ENCODE measurements at regions not wholly inside any gene's neighbourhood (a gene's known extent, or its start where the extent isn't known, plus 50 kb on each side); places are given as distances from the start of the nearest gene placed in this dataset.

DNA sequence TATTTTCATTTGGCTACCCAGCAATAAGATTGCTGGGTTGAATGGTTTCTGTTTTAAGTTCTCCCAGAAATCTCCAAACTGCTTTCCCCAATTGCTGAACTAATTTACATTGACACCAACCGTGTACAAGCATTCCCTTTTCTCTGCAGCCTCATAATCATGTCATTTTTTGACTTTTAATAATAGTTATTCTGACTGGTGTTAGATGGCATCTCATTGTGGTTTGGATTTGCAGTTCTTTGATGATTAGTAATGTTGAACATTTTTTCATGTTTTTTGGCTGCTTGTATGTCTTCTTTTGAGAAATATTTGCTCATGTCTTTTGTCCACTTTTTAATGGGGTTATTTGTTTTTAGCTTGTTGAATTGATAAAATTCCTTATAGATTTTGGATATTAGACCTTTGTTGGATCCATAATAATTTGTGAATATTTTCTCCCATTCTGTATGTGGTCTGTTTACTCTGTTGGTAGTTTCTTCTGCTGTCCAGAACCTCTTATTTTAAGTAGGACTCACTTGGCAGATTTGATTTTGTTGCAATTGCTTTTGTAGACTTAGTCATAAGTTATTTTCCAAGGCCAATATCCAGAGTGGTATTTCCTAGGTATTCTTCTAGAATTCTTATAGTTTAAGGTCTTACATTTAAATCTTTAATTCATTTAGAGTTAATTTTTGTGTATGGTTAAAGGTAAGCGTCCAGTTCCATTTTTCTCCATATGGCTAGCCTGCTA, 793.7 kb downstream of the BRINP1 start:
- Mint-ChIP-seq H3K27ac (no peak overlapping the region), H3K27me3 (ENCODE audit: low read depth) (no peaks in the 10 kb centered on the region), H3K9me3 (no peaks in the 10 kb centered on the region; the same call in none of the 2 replicates), H3K4me1 (no peaks in the 10 kb centered on the region), H3K36me3 (peaks cover 13% of the 10 kb centered on the region), H3K4me3 (no peak overlapping the region)
- ChIA-PET POLR2A (no interaction called here), CTCF (no interaction called here)
- TF ChIP-seq, protein P1, sequence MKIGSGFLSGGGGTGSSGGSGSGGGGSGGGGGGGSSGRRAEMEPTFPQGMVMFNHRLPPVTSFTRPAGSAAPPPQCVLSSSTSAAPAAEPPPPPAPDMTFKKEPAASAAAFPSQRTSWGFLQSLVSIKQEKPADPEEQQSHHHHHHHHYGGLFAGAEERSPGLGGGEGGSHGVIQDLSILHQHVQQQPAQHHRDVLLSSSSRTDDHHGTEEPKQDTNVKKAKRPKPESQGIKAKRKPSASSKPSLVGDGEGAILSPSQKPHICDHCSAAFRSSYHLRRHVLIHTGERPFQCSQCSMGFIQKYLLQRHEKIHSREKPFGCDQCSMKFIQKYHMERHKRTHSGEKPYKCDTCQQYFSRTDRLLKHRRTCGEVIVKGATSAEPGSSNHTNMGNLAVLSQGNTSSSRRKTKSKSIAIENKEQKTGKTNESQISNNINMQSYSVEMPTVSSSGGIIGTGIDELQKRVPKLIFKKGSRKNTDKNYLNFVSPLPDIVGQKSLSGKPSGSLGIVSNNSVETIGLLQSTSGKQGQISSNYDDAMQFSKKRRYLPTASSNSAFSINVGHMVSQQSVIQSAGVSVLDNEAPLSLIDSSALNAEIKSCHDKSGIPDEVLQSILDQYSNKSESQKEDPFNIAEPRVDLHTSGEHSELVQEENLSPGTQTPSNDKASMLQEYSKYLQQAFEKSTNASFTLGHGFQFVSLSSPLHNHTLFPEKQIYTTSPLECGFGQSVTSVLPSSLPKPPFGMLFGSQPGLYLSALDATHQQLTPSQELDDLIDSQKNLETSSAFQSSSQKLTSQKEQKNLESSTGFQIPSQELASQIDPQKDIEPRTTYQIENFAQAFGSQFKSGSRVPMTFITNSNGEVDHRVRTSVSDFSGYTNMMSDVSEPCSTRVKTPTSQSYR (CRISPR knock-in tag; IDR thresholded peaks at IDR 0.05): no peak
- ATAC-seq (no peak), DNase-seq (ENCODE audit: low spot score) (no peak)

- CTCF ChIA-PET: no interaction called here
- no peak for ATAC-seq
- H3K4me1 Mint-ChIP-seq: no peaks in the 10 kb centered on the region
- POLR2A ChIA-PET: no interaction called here
- H3K27ac Mint-ChIP-seq: no peak overlapping the region
- no peaks in the 10 kb centered on the region for H3K27me3 Mint-ChIP-seq (ENCODE audit: low read depth)
- H3K4me3 Mint-ChIP-seq: no peak overlapping the region
- TF ChIP-seq HMGXB4 (CRISPR knock-in tag; IDR thresholded peaks at IDR 0.05) (no peak), SMAD3 (CRISPR knock-in tag; IDR thresholded peaks at IDR 0.05; ENCODE audit: borderline replicate concordance) (no peak), NR2C2 (CRISPR knock-in tag; IDR thresholded peaks at IDR 0.05) (no peak), OVOL2 (CRISPR knock-in tag; IDR thresholded peaks at IDR 0.05; ENCODE audit: borderline replicate concordance) (no peak), RELA (CRISPR knock-in tag; IDR thresholded peaks at IDR 0.05; ENCODE audit: borderline replicate concordance) (no peak), ZBTB21 (CRISPR knock-in tag; IDR thresholded peaks at IDR 0.05; ENCODE audit: borderline replicate concordance) (no peak), ZNF138 (CRISPR knock-in tag; conservative IDR thresholded peaks at IDR 0.05) (no peak), KAT7 (CRISPR knock-in tag; IDR thresholded peaks at IDR 0.05; ENCODE audit: borderline replicate concordance) (no peak), IRF2 (CRISPR knock-in tag; IDR thresholded peaks at IDR 0.05; ENCODE audit: borderline replicate concordance, low read depth) (no peak), ATF1 (CRISPR knock-in tag; IDR thresholded peaks at IDR 0.05) (no peak), ETV6 (CRISPR knock-in tag; IDR thresholded peaks at IDR 0.05) (no peak), GRHL2 (CRISPR knock-in tag; IDR thresholded peaks at IDR 0.05; ENCODE audit: insufficient replicate concordance, severe bottlenecking) (no peak), NFE2L1 (CRISPR knock-in tag; IDR thresholded peaks at IDR 0.05) (no peak), MXD4 (CRISPR knock-in tag; IDR thresholded peaks at IDR 0.05; ENCODE audit: borderline replicate concordance) (no peak), FOXJ3 (CRISPR knock-in tag; IDR thresholded peaks at IDR 0.05; ENCODE audit: borderline replicate concordance) (no peak)
- TF ChIP-seq, protein P2, sequence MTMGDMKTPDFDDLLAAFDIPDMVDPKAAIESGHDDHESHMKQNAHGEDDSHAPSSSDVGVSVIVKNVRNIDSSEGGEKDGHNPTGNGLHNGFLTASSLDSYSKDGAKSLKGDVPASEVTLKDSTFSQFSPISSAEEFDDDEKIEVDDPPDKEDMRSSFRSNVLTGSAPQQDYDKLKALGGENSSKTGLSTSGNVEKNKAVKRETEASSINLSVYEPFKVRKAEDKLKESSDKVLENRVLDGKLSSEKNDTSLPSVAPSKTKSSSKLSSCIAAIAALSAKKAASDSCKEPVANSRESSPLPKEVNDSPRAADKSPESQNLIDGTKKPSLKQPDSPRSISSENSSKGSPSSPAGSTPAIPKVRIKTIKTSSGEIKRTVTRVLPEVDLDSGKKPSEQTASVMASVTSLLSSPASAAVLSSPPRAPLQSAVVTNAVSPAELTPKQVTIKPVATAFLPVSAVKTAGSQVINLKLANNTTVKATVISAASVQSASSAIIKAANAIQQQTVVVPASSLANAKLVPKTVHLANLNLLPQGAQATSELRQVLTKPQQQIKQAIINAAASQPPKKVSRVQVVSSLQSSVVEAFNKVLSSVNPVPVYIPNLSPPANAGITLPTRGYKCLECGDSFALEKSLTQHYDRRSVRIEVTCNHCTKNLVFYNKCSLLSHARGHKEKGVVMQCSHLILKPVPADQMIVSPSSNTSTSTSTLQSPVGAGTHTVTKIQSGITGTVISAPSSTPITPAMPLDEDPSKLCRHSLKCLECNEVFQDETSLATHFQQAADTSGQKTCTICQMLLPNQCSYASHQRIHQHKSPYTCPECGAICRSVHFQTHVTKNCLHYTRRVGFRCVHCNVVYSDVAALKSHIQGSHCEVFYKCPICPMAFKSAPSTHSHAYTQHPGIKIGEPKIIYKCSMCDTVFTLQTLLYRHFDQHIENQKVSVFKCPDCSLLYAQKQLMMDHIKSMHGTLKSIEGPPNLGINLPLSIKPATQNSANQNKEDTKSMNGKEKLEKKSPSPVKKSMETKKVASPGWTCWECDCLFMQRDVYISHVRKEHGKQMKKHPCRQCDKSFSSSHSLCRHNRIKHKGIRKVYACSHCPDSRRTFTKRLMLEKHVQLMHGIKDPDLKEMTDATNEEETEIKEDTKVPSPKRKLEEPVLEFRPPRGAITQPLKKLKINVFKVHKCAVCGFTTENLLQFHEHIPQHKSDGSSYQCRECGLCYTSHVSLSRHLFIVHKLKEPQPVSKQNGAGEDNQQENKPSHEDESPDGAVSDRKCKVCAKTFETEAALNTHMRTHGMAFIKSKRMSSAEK (CRISPR knock-in tag; IDR thresholded peaks at IDR 0.05; ENCODE audit: borderline replicate concordance): no peak
- TF ChIP-seq, protein P3, sequence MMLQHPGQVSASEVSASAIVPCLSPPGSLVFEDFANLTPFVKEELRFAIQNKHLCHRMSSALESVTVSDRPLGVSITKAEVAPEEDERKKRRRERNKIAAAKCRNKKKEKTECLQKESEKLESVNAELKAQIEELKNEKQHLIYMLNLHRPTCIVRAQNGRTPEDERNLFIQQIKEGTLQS (CRISPR knock-in tag; conservative IDR thresholded peaks at IDR 0.05): no peak
- TF ChIP-seq, protein P4, sequence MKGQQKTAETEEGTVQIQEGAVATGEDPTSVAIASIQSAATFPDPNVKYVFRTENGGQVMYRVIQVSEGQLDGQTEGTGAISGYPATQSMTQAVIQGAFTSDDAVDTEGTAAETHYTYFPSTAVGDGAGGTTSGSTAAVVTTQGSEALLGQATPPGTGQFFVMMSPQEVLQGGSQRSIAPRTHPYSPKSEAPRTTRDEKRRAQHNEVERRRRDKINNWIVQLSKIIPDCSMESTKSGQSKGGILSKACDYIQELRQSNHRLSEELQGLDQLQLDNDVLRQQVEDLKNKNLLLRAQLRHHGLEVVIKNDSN (CRISPR knock-in tag; IDR thresholded peaks at IDR 0.05): no peak
- peaks cover 13% of the 10 kb centered on the region for H3K36me3 Mint-ChIP-seq
- no peaks in the 10 kb centered on the region; the same call in none of the 2 replicates for H3K9me3 Mint-ChIP-seq
- no peak for DNase-seq (ENCODE audit: low spot score)
Observed at GRCh38 chr9:118577121-118577520, 792.1 kb downstream of the BRINP1 start.

All from WTC11 (cell line).